ENCODE measurements at regions not wholly inside any gene's neighbourhood (a gene's known extent, or its start where the extent isn't known, plus 50 kb on each side); places are given as distances from the start of the nearest gene placed in this dataset.

GRCh38 chr6:126102358-126102757 is 116.0 kb downstream of the TRMT11 start:
- Histone ChIP-seq H3K4me1 (ENCODE audit: insufficient read depth, low read length) (peaks cover 2% of the 10 kb centered on the region), H3K4me2 (ENCODE audit: insufficient read depth, low read length) (no peak overlapping the region), H3K79me2 (ENCODE audit: insufficient read depth, low read length) (no peaks in the 10 kb centered on the region), H3K27me3 (ENCODE audit: insufficient read depth, low read length) (no peaks in the 10 kb centered on the region), H3K4me3 (ENCODE audit: insufficient read depth, low read length) (no peak overlapping the region), H4K20me1 (ENCODE audit: insufficient read depth, low read length) (no peaks in the 10 kb centered on the region), H3K36me3 (ENCODE audit: insufficient read depth, low read length) (no peaks in the 10 kb centered on the region), H3K9me3 (ENCODE audit: low read depth, low read length) (no peaks in the 10 kb centered on the region), H2AFZ (ENCODE audit: low read length) (no peak overlapping the region), H3K27ac (ENCODE audit: low read depth, low read length) (no peak overlapping the region)
- no peak for DNase-seq (ENCODE audit: insufficient read length, low spot score, missing footprints)
- TF ChIP-seq CTCF (IDR thresholded peaks at IDR 0.05; ENCODE audit: extremely low read depth, low read depth, low read length) = no peak

- DNase-seq (ENCODE audit: insufficient read length, low spot score, missing footprints) = no peak
- Histone ChIP-seq H3K4me2 (ENCODE audit: insufficient read depth, low read length) (no peak overlapping the region), H3K27me3 (ENCODE audit: insufficient read depth, low read length) (no peaks in the 10 kb centered on the region), H3K36me3 (ENCODE audit: insufficient read depth, low read length) (no peaks in the 10 kb centered on the region), H4K20me1 (ENCODE audit: insufficient read depth, low read length) (no peaks in the 10 kb centered on the region), H3K4me1 (ENCODE audit: insufficient read depth, low read length) (peaks cover 7% of the 10 kb centered on the region), H3K9me3 (ENCODE audit: low read depth, low read length) (no peaks in the 10 kb centered on the region), H3K27ac (ENCODE audit: low read depth, low read length) (no peak overlapping the region), H3K79me2 (ENCODE audit: insufficient read depth, low read length) (no peaks in the 10 kb centered on the region), H3K4me3 (ENCODE audit: insufficient read depth, low read length) (no peak overlapping the region), H2AFZ (ENCODE audit: low read length) (no peak overlapping the region)
- no peak for TF ChIP-seq CTCF (IDR thresholded peaks at IDR 0.05; ENCODE audit: extremely low read depth, low read depth, low read length)
Measured at GRCh38 chr6:126103993-126104392, 117.7 kb downstream of the TRMT11 start.

DNA sequence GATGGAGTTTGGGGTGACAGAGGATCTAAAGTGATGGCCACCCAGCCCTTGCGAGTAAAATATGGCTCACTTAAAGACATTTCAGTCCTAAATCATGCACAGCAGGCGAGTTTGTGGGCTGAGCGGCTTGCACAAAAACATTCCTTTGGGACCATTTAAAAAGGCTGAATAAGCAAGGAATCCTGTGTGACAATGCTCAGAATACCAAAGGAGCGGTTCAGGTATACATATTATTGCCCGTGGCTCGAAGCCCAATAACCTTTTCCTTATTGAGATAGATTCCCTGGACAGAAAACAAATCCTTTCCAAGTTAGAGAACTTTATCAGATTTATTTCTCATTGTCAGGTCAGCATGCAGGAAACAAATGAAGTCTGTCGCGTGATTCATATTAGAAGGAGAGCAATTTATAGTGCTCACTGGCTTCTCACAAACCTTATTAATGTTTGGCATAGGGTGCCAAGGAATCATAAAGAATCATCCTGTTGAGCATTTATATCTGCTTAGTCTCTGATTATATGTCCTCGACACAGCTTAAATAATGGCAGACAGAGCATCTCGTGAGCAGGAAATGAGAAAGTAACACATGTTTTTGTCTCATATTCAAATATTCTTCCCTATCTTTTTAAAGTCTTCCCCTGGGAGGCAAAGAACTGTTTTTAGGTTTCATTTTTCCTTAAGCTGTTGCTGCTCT is 121.3 kb downstream of the TRMT11 start:
- H3K27me3 ChIP-seq (ENCODE audit: insufficient read depth, low read length) = no peaks in the 10 kb centered on the region
- TF ChIP-seq CTCF (IDR thresholded peaks at IDR 0.05; ENCODE audit: extremely low read depth, low read depth, low read length) = no peak
- H3K79me2 ChIP-seq (ENCODE audit: insufficient read depth, low read length) = no peaks in the 10 kb centered on the region
- H3K4me3 ChIP-seq (ENCODE audit: insufficient read depth, low read length) = no peak overlapping the region
- DNase-seq (ENCODE audit: insufficient read length, low spot score, missing footprints) = no peak
- H3K27ac ChIP-seq (ENCODE audit: low read depth, low read length) = no peak overlapping the region
- H3K4me2 ChIP-seq (ENCODE audit: insufficient read depth, low read length) = peak overlapping the region; percentile 34
- no peaks in the 10 kb centered on the region for H3K36me3 ChIP-seq (ENCODE audit: insufficient read depth, low read length)
- no peaks in the 10 kb centered on the region for H3K9me3 ChIP-seq (ENCODE audit: low read depth, low read length)
- H2AFZ ChIP-seq (ENCODE audit: low read length) = no peak overlapping the region
- no peaks in the 10 kb centered on the region for H4K20me1 ChIP-seq (ENCODE audit: insufficient read depth, low read length)
- H3K4me1 ChIP-seq (ENCODE audit: insufficient read depth, low read length) = peaks cover 7% of the 10 kb centered on the region

DNA sequence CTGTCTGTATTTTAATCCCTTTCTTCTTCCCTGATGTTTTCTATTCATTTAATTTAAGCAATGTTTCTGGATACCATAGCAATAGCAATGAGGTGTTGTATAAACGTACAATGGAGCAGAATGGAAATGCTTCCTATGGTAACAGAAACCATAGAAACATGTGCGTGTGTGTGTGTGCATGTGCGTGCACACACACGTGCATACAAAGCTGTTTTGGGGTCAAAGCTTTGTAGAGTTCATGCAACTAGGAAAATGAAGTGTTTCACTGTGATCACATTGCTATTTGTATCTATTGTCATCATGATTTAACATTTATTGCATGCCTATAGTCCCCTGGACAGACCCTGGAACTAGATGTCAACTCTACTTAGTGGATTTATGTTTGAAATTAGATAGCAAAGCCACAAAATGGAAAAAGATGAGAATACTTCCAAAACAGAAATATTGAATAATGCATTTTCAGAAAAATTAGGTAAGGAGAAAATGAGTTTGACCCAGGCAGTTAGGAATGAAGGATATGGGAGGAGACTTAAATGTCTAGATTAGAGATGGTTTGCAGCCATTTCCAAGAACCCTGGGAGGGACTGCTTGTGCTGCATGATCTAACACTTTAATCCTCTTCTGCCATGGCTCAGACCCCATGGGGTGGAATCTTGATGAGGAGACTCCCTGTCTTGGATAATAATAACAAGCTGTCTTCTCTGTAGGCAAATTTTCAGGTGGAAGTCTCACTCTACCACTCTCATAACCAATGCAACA is 124.4 kb downstream of the TRMT11 start:
- Histone ChIP-seq H3K36me3 (ENCODE audit: insufficient read depth, low read length) (no peaks in the 10 kb centered on the region), H2AFZ (ENCODE audit: low read length) (no peak overlapping the region), H3K9me3 (ENCODE audit: low read depth, low read length) (no peaks in the 10 kb centered on the region), H3K27me3 (ENCODE audit: insufficient read depth, low read length) (no peaks in the 10 kb centered on the region), H3K4me1 (ENCODE audit: insufficient read depth, low read length) (peaks cover 7% of the 10 kb centered on the region), H4K20me1 (ENCODE audit: insufficient read depth, low read length) (no peaks in the 10 kb centered on the region), H3K4me3 (ENCODE audit: insufficient read depth, low read length) (no peak overlapping the region), H3K27ac (ENCODE audit: low read depth, low read length) (no peak overlapping the region), H3K79me2 (ENCODE audit: insufficient read depth, low read length) (no peaks in the 10 kb centered on the region), H3K4me2 (ENCODE audit: insufficient read depth, low read length) (no peak overlapping the region)
- DNase-seq (ENCODE audit: insufficient read length, low spot score, missing footprints) = no peak
- no peak for TF ChIP-seq CTCF (IDR thresholded peaks at IDR 0.05; ENCODE audit: extremely low read depth, low read depth, low read length)
